Left hindlimb (tissue), 1 donor: ENCODE measurements at regions not wholly inside any gene's neighbourhood (a gene's known extent, or its start where the extent isn't known, plus 50 kb on each side); places are given as distances from the start of the nearest gene placed in this dataset.
"Not testable (repeated sequence)": the region's sequence is repeated elsewhere in the genome, so short reads cannot be mapped to it uniquely, and the experiment has no call there.

Experiments used
- DNase-seq: peaks from one replicate; pipeline ENCODE4 v3.0.0-alpha.2; 2018

DNA sequence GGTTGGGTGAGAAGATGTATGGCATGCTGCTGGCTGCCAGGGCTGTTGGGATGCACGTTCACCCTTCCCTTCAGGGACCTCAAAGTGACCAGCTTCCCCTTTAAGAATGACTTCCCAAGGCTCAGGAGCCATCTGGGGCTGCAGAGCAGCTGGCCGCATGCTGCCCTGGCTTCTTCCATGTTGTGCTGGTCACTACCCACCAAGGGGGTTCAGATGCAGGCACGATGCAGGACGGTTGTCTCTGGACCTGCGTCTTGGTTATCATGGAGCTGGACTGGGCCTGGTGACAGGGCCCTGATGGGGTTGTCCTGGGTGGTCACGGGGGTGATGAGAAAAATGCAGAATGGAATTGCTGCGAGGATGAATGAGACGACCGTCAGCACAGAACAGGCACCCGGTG is 297.8 kb downstream of the POTED start:
- DNase-seq, result not testable (repeated sequence)

- DNase-seq, result not testable (repeated sequence)
These were observed 287.1 kb downstream of the POTED start for GRCh38 chr21:13896596-13897247.

DNA sequence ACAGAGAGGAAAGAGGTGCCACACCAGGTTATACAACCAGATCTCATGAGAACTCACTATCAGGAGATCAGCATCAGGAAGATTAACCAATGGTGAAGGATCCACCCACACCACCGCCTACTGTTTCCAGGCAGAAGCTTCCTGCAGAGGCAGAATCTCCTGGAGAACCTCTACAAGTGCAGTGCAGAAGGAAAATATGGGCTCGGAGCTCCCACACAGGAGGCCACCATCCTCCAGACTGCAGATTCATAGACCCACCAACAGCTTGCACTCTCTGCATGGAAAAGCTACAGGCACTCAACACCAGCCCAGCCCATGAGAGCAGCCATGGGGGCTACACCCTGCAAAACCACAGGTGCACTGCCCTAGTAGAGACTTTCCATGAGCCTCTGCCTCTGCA is 284.0 kb downstream of the POTED start:
- not testable (repeated sequence) for DNase-seq

GRCh38 chr21:13893025-13893424 is 283.4 kb downstream of the POTED start:
- DNase-seq, result not testable (repeated sequence)

GRCh38 chr21:13892146-13892751 is 282.7 kb downstream of the POTED start:
- not testable (repeated sequence) for DNase-seq

GRCh38 chr21:13889176-13889575 is 279.6 kb downstream of the POTED start:
- DNase-seq, result not testable (repeated sequence)

GRCh38 chr21:13883641-13884395 is 274.2 kb downstream of the POTED start:
- DNase-seq, result not testable (repeated sequence)

GRCh38 chr21:13877503-13877902 is 267.9 kb downstream of the POTED start:
- DNase-seq, result not testable (repeated sequence)

GRCh38 chr21:13876999-13877398 is 267.4 kb downstream of the POTED start:
- DNase-seq, result not testable (repeated sequence)

GRCh38 chr21:13874001-13874400 is 264.4 kb downstream of the POTED start:
- not testable (repeated sequence) for DNase-seq

- DNase-seq, result no peak
These were observed 245.1 kb downstream of the POTED start for GRCh38 chr21:13854638-13855037.

DNA sequence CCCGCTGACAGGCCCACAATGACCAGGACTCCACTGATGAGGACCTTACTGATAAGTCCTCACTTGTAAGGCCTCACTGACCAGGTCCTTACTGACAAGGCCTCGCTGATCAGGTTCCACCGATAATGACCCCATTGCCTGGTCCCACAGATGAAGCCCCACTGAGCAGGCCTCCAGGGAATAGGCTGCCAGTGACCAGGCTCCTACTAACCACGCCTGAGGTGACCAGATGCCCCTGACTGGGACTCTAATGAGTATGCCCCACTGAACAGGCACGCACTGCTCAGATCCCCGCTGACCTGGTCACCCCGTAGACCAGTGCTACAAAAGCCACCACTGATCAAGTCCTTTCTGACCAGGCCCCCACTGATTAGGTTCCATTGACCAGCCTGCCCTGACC is 241.2 kb downstream of the POTED start:
- not testable (repeated sequence) for DNase-seq

GRCh38 chr21:13849489-13849888 is 239.9 kb downstream of the POTED start:
- DNase-seq, result not testable (repeated sequence)

DNA sequence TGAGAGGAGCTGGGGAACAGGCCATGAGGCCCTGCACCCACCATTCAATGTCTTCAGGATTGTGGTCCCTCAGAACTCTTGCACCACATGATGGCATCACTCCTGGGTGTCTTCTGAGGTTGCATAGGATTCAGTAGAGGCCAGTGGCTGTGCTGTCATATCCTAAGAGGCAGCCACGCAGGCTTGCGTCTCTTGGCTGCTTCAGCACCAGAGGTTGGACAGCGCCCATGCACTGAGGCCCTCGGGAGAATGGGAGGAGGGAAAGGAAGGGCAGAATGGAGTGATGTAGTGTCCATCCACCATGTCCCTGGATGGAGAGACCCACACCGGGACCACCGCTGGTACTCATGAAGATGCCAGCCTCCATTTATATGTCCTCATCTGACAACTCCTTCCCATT is 237.1 kb downstream of the POTED start:
- not testable (repeated sequence) for DNase-seq

- not testable (repeated sequence) for DNase-seq
These were observed 235.0 kb downstream of the POTED start for GRCh38 chr21:13844574-13844973.

DNA sequence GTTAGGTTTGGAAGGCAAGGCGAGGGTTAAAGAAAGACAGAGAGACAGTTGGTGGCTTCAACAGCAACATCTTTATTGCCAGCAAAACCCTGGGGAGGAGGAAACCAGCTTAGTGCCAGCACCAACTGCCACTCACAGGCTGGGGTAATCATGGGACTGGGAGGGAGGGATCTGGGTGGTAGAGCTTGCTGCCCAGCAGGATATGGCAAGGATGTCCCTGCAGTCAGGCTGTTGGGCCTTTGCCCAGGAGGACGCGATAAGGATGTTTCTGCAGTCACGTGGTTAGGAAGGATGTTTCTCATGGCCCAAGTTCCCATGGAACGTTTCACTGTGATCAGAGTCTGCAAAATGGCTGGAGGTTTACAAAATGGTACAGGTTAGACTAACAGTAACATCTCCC is 233.5 kb downstream of the POTED start:
- DNase-seq, result not testable (repeated sequence)

DNA sequence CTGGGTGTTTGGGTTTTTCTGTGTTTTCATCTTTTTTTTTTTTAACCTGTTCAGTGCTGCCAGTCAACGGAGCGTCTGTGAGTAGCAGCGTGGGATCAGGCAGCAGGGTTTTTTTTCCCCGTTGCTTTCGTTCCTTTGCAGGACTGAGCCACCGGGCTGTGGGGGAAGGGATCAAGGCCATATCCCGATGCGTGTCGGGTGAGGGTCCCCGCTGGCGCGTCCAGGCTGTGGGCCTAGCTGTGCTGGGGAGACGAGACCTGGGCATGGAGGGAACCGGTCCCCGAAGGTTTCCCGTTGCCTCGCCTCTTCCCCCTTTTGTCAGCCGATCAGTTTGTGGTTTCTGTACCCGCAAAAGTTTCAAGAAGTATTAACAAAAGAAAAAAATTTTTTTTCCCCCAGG is 218.1 kb downstream of the POTED start:
- not testable (repeated sequence) for DNase-seq

- no peak for DNase-seq
These were observed 217.6 kb downstream of the POTED start for GRCh38 chr21:13827201-13827600.

GRCh38 chr21:13826511-13826910 is 216.9 kb downstream of the POTED start:
- not testable (repeated sequence) for DNase-seq

DNA sequence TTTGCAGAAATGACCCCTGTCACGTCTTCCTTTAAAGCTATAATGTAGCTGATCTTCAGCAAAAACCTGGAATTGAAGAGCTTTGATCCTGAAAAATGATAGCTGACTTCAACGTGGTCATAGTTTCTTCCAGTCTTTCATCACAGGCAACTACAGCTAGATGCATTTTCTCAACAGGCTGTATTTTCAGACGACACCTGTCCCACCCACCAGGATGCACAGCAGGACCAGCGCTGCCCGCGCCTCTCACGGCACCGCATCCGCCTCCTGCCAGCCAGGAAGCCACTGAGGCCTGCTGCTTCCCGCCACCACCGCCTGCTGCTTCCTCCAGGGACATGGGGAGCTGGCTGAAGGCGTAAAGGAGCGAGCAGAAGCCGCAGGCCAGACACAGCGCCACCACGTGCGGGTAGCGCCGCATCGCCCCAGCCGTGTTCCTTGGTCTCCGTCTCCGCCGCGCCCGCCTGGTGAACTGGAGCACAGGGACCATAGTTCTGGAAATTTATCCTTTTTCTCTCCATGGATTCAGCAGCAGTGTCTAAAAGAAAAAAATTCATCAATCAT is 215.7 kb downstream of the POTED start:
- DNase-seq, result not testable (repeated sequence)

DNA sequence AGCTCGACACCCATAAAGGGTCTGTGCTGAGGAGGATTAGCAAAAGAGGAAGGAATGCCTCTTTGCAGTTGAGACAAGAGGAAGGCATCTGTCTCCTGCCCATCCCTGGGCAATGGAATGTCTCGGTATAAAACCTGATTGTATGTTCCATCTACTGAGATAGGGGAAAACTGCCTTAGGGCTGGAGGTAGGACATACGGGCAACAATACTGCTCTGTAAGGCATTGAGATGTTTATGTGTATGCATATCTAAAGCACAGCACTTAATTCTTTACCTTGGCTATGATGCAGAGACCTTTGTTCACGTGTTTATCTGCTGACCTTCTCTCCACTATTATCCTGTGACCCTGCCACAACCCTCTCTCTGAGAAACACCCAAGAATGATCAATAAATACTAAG is 210.7 kb downstream of the POTED start:
- DNase-seq, result not testable (repeated sequence)

DNA sequence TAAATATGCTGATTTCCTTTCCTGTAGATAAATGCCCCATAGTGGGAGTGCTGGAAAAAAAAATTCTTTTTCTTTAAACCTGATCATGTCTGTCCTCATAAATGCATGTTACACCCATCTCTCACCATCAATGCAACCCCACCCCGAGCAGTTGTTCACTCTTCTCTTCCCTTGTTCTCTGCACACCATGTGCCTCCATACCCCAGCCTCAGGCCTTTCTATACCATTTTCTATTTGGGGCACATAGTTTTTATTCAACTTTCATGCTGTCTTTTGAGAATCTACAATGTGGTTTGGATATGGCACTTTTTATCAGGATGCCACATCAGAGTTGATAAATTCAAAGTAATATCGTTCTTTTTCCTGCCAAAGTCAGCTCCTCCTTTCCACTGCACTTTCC is 202.6 kb downstream of the POTED start:
- DNase-seq, result not testable (repeated sequence)

DNA sequence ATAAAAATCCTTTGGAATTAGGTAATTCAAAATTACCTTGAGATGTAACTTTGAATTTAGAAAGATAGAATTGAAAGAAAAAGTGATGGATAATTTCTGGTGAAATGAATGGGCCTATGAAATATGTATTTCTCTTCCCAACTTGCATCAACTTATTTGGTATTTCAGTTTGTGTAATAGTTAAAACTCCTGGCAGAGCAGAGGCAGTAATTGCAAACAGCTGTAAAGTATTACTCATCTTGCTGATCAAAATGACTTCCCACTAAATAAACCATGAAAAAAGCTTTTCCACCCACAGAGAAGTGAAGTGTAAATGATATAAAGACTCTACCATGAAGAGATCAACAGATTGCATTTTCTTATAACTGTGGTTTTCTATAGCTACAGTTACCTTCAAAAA is 201.0 kb downstream of the POTED start:
- DNase-seq, result not testable (repeated sequence)
